Astrocyte (in vitro differentiated cells and primary cell): ENCODE measurements at regions not wholly inside any gene's neighbourhood (a gene's known extent, or its start where the extent isn't known, plus 50 kb on each side); places are given as distances from the start of the nearest gene placed in this dataset.

Experiments
- DNase-seq: peaks from one replicate; pipeline ENCODE4 v3.0.0-alpha.2; 2010; ENCODE audit warnings: low read depth
- FAIRE-seq: peaks from 2 replicates; lab custom pipeline; 2011; peaks lifted over from hg19 to GRCh38; lab: Jason Lieb, UNC
- H2AFZ ChIP-seq: 2 replicates; pipeline ENCODE4 v1.6.0; 2012; ENCODE audit warnings: low read depth, low read length, inconsistent platforms
- H3K27ac ChIP-seq: 2 replicates; pipeline ENCODE4 v1.5.1; 2011; ENCODE audit warnings: low read depth, low read length, inconsistent platforms
- H3K27me3 ChIP-seq: 2 replicates; pipeline ENCODE4 v1.6.0; 2011; ENCODE audit warnings: low read length, inconsistent platforms; ENCODE audit not compliant: insufficient read depth
- H3K36me3 ChIP-seq: 2 replicates; pipeline ENCODE4 v1.5.1; 2011; ENCODE audit warnings: low read length, inconsistent platforms; ENCODE audit not compliant: insufficient read depth
- H3K4me1 ChIP-seq: 2 replicates; pipeline ENCODE4 v1.5.1; 2011; ENCODE audit warnings: low read length, inconsistent platforms; ENCODE audit not compliant: insufficient read depth
- H3K4me2 ChIP-seq: 2 replicates; pipeline ENCODE4 v1.6.0; 2012; ENCODE audit warnings: low read length, inconsistent platforms
- H3K4me3 ChIP-seq: 2 replicates; pipeline ENCODE4 v1.5.1; 2011; ENCODE audit warnings: low read depth, mild to moderate bottlenecking, low read length, inconsistent platforms; ENCODE audit not compliant: insufficient read depth
- H3K79me2 ChIP-seq: 2 replicates; pipeline ENCODE4 v1.6.0; 2012; ENCODE audit warnings: mild to moderate bottlenecking, low read length, inconsistent platforms; ENCODE audit not compliant: insufficient read depth
- H3K9ac ChIP-seq: 2 replicates; pipeline ENCODE4 v1.6.0; 2012; ENCODE audit warnings: mild to moderate bottlenecking, low read length, inconsistent platforms
- H3K9me3 ChIP-seq: 2 replicates; pipeline ENCODE4 v1.5.1; 2012; ENCODE audit warnings: low read depth, mild to moderate bottlenecking, low read length, inconsistent platforms; ENCODE audit not compliant: insufficient read depth
- H4K20me1 ChIP-seq: 2 replicates; pipeline ENCODE4 v1.6.0; 2012; ENCODE audit warnings: low read length, inconsistent platforms; ENCODE audit not compliant: insufficient read depth
- H3K27ac Mint-ChIP-seq: one replicate; pipeline ENCODE4 v1.8.0; 2021; ENCODE audit warnings: mild to moderate bottlenecking, mixed read lengths; ENCODE audit not compliant: unreplicated experiment
- H3K27me3 Mint-ChIP-seq: one replicate; pipeline ENCODE4 v1.8.0; 2021; ENCODE audit warnings: low read depth, mixed read lengths; ENCODE audit not compliant: unreplicated experiment
- H3K36me3 Mint-ChIP-seq: one replicate; pipeline ENCODE4 v1.8.0; 2021; ENCODE audit warnings: low read depth, mixed read lengths; ENCODE audit not compliant: unreplicated experiment
- H3K4me1 Mint-ChIP-seq: one replicate; pipeline ENCODE4 v1.8.0; 2021; ENCODE audit warnings: low read depth, mixed read lengths; ENCODE audit not compliant: unreplicated experiment
- H3K4me3 Mint-ChIP-seq: one replicate; pipeline ENCODE4 v1.8.0; 2021; ENCODE audit warnings: mild to moderate bottlenecking, moderate library complexity, mixed read lengths; ENCODE audit not compliant: unreplicated experiment
- H3K9me3 Mint-ChIP-seq: one replicate; pipeline ENCODE4 v1.8.0; 2021; ENCODE audit warnings: mild to moderate bottlenecking, mixed read lengths; ENCODE audit not compliant: unreplicated experiment
- CTCF ChIP-seq: IDR thresholded peaks from 2 replicates; pipeline ENCODE4 v1.5.1; 2011; ENCODE audit warnings: low read depth, mild to moderate bottlenecking, inconsistent platforms, low read length, moderate library complexity; ENCODE audit not compliant: insufficient read depth
- EZH2 ChIP-seq: IDR thresholded peaks from 2 replicates; pipeline ENCODE4 v1.6.1; 2012; ENCODE audit warnings: mild to moderate bottlenecking, low read length, inconsistent platforms; ENCODE audit not compliant: insufficient read depth

GRCh38 chr9:135348076-135348787, 131.3 kb upstream of the PPP1R26 start:
- H3K27ac Mint-ChIP-seq = no peak overlapping the region
- Histone ChIP-seq H3K9me3 (no peaks in the 10 kb centered on the region), H3K4me1 (no peaks in the 10 kb centered on the region), H3K79me2 (no peaks in the 10 kb centered on the region), H4K20me1 (no peaks in the 10 kb centered on the region), H3K9ac (no peak overlapping the region), H3K36me3 (no peaks in the 10 kb centered on the region), H3K27me3 (no peaks in the 10 kb centered on the region), H3K4me3 (no peak overlapping the region), H3K4me2 (no peak overlapping the region), H3K27ac (no peak overlapping the region), H2AFZ (no peak overlapping the region)
- TF ChIP-seq CTCF (no peak), EZH2 (no peak)
- no peaks in the 10 kb centered on the region for H3K4me1 Mint-ChIP-seq
- peaks cover 4% of the 10 kb centered on the region for H3K36me3 Mint-ChIP-seq
- DNase-seq = no peak
- no peak overlapping the region for H3K4me3 Mint-ChIP-seq
- peaks cover 3% of the 10 kb centered on the region for H3K9me3 Mint-ChIP-seq
- no peak for FAIRE-seq
- peaks cover 62% of the 10 kb centered on the region for H3K27me3 Mint-ChIP-seq

- Histone ChIP-seq H3K36me3 (no peaks in the 10 kb centered on the region), H3K9ac (no peak overlapping the region), H3K27me3 (no peaks in the 10 kb centered on the region), H3K4me1 (no peaks in the 10 kb centered on the region), H2AFZ (no peak overlapping the region), H3K9me3 (no peaks in the 10 kb centered on the region), H4K20me1 (no peaks in the 10 kb centered on the region), H3K4me3 (no peak overlapping the region), H3K4me2 (no peak overlapping the region), H3K27ac (no peak overlapping the region), H3K79me2 (no peaks in the 10 kb centered on the region)
- TF ChIP-seq EZH2 = no peak
- TF ChIP-seq CTCF = no peak
- no peak overlapping the region for H3K27ac Mint-ChIP-seq
- no peak overlapping the region for H3K4me3 Mint-ChIP-seq
- H3K9me3 Mint-ChIP-seq = peaks cover 3% of the 10 kb centered on the region
- no peaks in the 10 kb centered on the region for H3K4me1 Mint-ChIP-seq
- peaks cover 62% of the 10 kb centered on the region for H3K27me3 Mint-ChIP-seq
- FAIRE-seq = no peak
- DNase-seq = no peak
- peaks cover 4% of the 10 kb centered on the region for H3K36me3 Mint-ChIP-seq
Observed at GRCh38 chr9:135348788-135349150, 130.8 kb upstream of the PPP1R26 start.

GRCh38 chr9:135349212-135350002, 130.2 kb upstream of the PPP1R26 start:
- H3K36me3 ChIP-seq = no peaks in the 10 kb centered on the region
- Mint-ChIP-seq H3K4me1 (no peaks in the 10 kb centered on the region), H3K9me3 (peaks cover 3% of the 10 kb centered on the region), H3K4me3 (no peak overlapping the region), H3K27me3 (peaks cover 65% of the 10 kb centered on the region), H3K36me3 (peaks cover 4% of the 10 kb centered on the region), H3K27ac (no peak overlapping the region)
- no peaks in the 10 kb centered on the region for H3K27me3 ChIP-seq
- H3K4me3 ChIP-seq = no peak overlapping the region
- H3K27ac ChIP-seq = no peak overlapping the region
- H3K4me2 ChIP-seq = no peak overlapping the region
- H4K20me1 ChIP-seq = no peaks in the 10 kb centered on the region
- no peaks in the 10 kb centered on the region for H3K79me2 ChIP-seq
- no peak for DNase-seq
- TF ChIP-seq EZH2 = no peak
- TF ChIP-seq CTCF = no peak
- H3K4me1 ChIP-seq = no peaks in the 10 kb centered on the region
- H2AFZ ChIP-seq = no peak overlapping the region
- H3K9ac ChIP-seq = no peak overlapping the region
- no peak for FAIRE-seq
- H3K9me3 ChIP-seq = no peaks in the 10 kb centered on the region
